Stimulated activated CD4-positive, alpha-beta T cell treated with anti-CD3 and anti-CD28 coated beads, Interleukin-12 subunit alpha, Interleukin-12 subunit beta, amount 100 ng/mL, for 24 hours (primary cell): ENCODE measurements at regions not wholly inside any gene's neighbourhood (a gene's known extent, or its start where the extent isn't known, plus 50 kb on each side); places are given as distances from the start of the nearest gene placed in this dataset.

Experiments used
- DNase-seq, 2 experiments: peaks; one replicate each; pipeline ENCODE4 v3.0.0-alpha.2; 2020; ENCODE audit warnings: low read depth in 2 of 2

DNA sequence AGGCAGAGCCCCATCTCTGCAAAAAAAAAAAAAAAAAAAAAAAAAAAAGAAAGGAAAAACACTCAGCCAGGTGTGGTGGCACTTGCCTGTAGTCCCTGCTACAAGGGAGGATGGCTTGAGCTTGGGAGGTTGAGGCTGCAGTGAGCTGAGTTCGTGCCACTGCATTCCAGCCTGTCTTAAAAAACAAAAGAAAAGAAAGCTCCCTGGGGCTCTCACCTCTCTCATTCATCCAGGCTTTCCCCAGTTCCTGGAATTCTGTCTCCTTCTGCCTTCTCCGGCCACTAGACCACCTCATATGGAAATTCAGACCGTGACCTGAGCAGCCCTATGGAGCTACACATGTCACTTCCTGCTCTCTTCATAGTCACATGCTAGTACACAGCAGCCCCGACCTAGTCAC, 101.1 kb upstream of the TAB2 start:
- DNase-seq, result no peak

DNA sequence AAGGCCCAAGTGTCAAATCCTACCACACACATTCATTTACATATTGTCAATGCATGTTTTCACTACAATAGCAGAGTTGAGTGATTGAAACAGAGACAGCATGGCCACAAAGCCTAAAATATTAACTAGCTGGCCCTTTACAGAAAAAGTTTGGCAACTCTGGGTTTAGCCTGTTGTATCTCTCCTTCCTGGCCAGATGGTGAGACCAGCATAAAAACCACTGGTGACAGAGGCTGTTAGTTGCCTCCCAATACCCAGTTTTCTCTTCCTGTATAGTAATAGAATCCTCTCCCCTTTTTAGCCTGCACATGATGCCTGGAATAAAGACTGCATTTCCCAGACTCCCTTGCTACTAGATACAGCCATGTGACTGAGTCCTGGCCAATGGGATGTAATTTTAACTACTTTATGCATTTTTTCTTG, 100.0 kb upstream of the TAB2 start:
- no peak for DNase-seq

DNA sequence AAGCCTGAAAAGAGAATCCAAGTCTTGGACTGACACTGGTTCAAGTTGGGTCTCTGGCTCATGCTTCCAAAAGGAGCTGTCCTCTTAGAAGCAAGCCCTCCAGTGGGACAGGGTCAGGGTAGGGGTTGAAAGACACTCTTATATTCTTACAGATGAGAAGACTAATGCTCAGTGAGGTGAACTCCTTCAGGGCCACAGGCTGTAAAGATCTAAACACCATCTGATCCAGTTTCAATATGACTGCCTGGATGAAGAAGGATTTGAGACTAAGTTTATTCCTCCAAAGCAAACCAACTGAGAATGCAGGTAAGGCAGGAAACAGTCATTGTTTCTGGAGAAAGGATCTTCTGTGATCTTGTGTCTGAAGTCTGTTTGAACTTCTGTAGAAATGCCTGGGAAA, 99.0 kb upstream of the TAB2 start:
- DNase-seq, result no peak

DNA sequence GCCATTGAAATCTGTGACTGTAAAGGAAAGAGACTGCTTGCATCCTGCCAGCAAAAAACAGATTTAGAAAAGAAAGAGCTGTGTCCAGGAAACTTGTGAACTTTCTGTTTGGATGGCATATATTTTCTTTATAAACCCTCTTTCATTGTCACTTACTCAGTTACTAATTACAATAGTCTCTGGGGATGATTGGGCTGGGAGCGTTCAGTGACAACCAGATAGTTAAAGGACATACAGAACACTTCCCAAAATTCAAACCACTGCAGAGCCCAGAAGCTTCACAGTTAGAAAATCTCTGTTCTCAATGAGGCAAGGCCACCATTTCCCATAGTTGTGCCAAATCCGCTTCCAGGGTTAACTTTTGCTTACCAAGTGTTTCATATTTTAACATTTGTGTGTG, 98.6 kb upstream of the TAB2 start:
- DNase-seq, result no peak

DNA sequence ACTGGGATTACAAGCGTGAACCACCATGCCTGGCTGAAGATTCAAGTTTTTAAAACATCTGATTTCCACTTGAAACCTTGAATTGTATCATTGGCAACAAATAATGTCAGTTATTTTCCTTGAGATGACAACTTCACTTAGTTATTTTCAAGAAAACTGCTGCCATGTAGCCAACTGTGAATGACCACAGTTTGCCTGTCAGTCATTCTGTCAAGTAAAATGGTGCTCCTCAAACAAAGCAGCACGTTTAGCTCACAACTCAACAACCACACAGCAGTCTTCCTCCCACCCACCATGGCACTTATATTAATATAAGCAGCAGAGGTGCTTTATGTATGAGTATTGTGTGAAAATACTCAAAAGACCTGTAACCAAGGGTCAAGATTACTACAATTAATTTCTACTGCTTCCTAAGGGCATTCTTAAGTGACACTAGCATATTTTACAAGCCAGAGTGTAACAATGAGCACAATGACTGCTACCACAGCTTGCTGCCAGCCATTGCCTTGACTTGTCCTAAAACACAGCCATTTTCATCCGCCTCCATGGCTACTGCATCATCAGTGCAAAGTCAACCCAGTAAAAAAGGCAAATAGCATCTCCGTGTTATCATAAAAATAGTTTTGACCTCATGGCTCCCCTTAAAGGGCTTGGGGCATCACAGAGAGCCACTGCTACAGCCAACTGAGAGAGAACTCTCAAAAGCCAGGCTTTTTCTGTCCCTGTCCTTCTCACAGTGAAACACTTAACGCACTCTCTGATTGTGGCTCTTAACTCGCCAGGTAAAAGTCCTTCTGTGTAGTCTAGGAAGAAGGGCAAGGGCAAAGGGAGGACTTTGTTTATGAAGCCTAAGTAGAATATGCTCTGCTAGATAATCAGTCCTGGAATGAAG, 96.4 kb upstream of the TAB2 start:
- DNase-seq, result no peak

DNA sequence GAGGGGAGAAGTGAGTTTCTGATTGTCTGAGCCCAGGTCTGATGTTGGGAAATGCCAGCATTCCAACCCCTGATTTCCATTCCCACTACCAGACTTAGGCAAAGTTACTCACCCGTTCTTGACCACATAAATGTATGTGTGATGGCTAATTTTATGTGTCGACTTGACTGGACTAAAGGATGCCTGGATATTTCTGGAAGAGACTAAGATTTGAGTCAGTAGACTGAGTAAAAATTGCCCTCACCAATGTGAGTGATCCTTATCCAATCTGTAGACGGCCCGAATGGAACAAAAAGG, 95.8 kb upstream of the TAB2 start:
- no peak for DNase-seq

DNA sequence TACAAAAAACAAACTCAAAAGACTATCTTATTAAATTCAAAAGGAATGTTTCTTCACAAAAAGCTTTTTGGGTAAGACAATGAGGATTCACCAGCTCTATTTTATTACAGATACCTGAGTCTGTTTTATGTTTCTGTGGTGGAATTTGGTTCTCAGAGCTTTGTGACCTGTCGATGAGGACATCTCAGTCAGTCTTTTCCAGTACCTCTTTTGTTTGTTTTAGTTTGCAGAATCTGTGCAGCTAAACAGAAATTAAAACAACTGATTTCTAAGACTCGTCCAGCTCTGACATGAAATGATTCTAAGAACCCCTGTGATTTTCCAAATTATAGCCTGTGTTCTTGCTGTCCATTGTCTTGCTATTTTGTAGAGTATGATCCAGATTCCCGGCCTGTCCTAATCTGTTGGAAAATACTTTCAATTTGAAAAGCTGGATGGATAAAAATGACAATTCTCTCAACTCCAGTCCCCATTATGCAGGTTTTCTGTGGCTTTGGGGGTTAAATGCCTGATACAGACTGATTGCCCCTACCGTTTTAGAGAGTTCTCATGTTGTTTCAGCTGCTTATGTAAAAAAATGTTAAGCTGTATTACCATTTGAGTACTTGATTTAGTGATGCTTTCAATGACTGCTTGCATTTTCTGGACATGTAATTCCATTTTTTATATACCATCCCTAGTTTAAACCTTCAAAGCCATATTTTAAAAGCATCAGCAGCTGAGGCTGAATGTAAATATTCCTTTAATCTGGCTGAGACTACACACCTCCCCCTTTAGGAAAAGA, 94.2 kb upstream of the TAB2 start:
- no peak for DNase-seq

DNA sequence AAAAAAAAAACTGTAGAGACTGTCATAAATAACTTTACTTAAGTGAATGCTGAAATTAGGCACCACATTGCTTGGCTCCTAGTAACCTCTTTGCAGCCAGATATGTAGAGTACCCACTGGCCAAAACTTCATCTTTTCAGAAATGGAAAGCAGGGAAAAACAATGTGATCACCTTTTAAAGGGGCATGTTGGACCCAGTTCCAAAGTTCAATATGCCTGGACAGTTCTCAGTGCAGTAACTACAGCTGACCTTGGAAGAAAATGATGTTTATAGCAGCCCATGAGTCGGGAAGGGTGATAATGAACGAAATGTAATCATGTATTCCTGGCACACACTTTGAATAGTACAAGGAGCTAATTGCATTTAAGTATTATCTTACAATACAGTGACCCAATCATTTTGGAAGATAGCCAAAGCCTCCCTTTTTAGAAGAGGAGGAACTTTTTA, 93.6 kb upstream of the TAB2 start:
- DNase-seq, result no peak

DNA sequence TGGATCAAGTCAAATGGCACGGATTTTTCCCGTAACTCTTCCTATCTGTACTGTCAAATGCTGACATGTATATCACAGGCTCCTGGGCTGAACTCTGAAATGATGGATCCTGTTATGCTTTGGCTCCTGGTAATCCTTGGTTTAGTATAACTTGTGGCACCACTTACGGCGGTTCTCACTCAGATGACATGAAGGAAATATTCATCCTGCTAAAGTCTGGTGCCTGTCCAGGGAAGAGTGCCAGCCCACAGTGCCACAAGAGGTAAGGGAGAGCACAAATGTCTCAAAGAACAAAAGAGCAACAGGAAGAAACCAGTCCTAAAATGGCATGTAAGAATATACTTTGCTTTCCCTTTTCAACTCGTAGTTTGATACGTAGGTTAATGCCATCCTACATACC, 93.1 kb upstream of the TAB2 start:
- no peak for DNase-seq

DNA sequence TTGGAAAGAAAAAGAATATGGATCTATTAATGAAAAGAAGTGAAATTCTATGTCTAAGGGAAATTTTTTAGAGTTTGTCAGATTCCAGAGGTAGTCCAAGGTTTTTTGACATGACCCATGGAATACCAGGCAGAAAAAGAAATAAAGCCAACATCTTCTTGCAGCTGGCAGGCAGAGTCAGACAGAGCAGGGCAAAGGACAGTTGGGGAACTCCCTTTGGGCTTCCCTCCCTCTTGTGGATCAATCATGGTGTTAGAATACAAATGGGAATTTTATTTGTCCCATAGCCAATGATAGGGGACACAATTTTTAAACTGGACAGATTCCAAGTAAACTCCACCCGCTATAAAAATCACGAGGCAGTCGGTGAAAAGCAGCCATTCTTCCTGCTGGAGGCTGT, 92.1 kb upstream of the TAB2 start:
- DNase-seq, result no peak

DNA sequence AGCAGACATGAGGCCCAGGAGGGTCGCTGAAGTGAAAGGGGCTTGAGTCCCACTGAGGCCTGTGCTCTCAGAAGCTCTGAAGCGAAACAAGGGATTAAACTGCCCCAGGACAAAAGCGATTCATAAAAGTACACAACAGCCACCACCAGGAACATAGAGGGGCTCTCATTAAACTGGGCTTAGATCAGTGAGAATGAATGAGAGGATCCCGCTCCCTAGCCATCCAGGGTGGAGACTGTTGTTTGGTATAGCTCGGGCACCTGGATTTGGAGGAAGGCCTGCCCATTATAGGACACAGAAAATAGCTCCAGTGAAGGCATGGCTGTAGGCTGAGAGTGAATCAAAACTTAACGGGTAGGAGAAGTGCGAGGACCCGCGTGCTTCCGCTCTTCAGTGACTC, 91.6 kb upstream of the TAB2 start:
- DNase-seq, result no peak

DNA sequence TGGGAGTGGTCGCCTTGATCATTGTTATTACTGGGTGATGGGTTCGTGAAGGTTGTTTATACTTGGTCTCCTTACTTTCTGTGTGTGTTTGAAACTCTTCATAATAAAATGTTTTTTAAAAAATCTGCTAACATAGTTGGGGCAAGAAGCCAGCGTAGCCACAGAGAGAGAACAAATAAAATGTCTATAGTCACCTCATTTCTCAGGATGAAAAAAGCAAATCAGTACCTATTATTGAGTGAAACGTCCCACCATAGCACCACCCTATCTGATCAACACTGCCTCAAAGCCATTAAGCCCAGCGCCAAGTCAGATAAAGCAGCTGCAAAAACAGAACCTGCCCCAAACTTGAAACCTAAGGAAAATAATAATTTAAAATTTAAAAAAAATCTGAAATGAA, 89.7 kb upstream of the TAB2 start:
- DNase-seq, result no peak

DNA sequence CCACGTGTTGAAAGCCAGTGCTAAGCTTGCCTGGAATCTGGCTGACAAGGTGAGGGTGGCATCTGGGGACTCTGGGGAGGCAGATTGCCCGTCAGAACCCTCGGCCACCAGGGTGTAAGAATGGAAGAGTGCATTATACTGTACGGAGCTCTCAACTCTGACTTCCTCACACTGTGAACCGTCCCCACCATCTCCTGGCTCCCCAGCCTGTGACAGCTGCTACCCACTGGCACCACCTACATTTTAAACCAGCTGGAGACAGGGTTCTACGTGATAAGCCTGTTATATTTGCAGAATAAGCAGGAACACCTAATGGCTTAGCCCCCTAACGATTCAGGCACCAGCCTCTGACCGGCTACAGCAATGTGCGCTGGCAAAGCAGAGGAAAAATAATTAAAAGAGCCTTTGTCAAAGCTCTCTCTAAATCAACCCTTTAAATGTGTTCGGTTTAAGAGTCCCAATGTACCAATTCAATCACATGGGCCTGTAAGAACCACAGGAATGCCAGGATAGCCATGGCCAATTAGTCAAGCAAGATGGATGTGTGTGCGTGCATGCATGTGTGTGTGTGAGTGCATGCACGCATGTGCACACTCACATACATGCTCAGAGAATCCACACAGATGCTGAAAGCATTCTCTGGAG, 89.1 kb upstream of the TAB2 start:
- no peak for DNase-seq

DNA sequence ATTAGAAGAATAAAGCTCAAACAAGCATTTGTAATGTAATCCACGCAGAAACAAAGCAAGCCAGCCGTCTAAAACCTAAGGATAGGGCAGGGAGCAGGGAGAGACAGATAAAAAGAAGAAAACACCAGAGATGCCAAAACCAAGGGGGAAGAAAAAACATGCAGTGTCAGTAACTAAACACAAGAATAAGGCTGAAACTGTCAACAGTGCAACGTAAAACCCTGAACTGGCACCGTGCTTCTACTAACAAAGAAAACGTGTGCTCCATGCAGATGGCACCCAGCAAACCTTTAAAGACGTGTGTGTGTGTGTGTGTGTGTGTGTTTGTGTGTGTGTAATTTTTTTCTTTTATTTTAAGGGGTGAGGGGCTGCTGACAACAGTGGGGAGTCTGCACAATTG, 88.4 kb upstream of the TAB2 start:
- no peak for DNase-seq

DNA sequence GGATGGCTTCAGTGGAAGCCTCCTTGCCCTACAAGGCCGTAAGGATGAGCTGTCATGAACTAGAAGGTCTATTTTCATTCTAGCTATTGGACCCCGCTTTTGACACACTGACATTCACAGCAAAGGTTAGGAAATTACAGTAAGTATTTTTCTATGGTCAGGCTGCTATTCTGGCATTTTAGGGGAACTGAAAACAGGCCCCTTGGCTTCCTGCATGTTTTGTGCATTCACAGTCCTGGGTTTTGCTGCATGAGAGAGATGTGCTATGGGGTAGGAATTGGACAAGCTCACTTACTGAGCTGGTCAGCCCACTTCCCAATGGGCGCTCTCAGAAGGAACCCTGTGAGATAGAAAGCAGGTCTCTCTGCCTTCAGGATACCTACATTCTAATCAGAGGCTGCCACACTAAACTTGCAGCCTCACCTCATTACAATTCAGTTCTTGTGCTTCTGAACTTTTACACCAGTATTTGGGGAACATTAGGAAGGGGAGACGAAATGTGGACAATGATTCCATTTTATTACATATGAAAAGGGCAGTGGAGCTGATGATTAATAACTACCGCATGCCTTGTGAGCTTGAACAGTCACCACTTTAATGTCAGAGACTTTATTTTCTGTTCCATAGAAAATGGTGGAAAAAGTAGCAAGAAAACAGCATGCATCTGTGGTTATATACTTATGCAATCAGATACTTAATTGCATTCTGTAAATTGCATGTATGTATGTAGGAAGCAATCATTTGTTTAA, 86.6 kb upstream of the TAB2 start:
- DNase-seq, result no peak

DNA sequence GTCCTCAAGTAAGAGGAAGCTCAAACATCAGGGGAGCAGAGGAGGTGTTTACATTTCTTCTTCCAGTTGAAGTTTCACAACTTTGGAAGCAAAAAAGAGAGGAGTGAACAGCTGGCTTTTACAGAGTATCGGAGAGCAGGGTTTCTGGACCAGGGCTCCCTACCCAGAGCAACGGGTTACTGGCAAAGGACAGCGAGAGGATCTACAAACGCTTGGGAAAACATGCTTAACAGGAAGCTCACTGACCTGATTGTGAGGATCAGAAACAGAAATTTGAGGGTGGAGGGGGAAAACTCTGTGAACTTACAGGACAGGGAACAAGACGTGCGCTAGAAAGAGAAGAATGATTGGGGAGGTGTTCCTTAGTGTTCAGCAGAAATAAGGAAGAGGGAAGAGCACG, 85.7 kb upstream of the TAB2 start:
- no peak for DNase-seq

DNA sequence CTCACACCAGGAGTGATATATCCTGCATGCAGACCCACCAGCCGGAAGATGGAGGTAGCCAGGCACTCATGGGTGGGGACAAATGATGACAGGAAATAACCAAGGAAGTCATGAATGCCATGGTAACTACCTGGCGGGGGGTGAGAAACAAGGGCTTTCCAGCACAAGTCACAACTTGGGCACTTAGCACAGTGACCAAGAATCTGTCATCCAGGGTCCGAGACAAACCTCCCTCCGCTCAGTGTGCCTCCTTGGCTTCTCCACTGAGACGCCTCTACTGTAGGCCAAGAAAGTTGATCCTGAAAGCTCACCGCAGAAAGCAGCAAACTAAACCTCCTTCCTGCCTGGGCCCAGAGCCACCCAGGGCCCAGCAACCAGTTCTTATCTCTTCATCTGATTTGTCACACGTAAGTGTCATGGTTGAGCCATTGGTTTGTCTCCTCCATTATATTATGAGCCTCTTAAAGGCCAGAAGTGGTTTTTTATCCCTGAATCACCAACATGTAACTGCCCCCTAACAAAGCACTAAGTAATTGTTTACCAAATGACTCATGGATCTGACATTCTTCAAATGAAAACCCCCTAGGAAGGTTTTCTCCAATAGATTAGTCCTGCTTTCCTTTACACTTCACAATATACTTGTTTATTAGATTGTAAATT, 84.3 kb upstream of the TAB2 start:
- DNase-seq, result peak in 1 of 2 experiments; percentile 21

DNA sequence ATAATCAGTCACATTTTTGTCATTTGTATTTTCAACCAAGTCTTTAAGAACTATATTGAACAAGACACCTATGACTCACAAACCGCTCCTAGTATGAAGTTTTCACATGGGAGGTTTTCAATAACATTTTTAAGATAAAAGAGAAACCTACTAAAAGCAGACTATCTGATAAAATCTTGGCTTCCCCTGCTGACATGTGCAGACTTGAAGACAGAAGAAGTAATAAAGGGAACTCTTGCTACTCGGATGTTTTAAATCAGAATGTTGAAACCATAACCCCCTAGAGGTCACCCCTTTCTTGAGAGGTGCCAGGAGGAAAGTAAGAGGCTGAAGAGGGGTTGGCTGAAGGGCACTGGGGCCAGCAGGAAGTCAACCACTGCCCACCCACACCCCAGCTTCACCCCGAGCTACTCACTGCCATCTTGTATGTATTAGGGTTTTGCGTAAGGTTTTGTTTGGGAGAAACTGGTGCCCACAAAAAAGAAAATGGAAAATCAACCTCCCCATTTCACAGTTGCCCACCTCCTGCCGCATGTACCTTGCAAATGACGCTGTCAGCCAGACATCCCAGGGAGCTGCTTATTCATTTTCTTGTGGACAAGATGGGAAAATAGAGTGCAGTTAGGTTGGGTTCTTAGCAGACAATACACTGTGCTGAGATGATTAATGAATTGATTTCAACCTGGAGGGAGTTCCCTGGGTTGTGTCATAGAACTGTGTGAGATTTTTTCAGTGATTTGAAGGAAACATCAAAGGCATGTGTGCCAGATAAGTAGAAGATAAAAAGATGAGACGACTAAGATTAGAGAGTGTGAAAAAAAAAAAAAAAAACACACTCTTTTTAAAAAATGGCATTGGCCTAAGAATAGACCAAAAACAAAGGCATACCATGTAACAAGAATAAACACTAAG, 83.2 kb upstream of the TAB2 start:
- DNase-seq, result peak; percentile 17 to 18

DNA sequence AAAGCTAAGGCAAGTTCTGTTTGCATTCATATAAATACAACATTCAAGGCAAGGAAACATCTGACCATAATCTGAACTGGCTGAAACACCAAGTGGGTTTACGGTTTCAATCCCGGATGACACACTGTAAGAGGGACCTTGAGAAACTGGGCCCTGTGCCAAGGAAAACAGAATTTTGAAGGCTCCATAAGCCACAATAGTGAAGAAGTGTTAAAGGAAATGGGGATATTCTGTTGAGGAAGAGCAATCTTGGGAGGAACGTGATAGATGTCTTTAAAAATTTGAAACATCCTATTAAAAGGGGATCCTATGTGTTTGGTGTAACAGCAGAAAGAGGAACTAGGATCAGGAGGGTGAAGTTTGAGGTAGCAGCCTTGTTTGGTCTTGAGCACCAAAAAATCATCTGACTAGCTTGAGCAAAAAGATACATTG, 82.4 kb upstream of the TAB2 start:
- DNase-seq, result no peak

DNA sequence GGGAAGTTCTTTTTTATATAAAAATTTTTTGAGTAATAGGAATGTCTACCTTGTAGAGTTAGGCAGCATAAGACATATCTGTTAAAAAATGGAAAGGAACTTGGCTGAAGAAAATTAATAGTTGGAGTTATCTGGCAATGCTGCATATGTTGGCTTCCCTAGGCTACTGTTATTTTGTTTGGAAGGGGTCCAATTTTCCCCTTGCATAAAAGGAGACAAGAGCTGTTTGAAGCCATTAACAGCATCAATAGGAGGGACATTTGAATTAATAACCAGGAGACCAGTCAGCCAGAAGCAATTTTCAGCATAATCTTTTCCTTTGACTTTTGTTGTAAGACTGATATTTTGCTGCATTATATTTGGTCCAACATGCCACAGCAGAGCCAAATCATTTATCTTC, 80.9 kb upstream of the TAB2 start:
- no peak for DNase-seq
